H1 (cell line): ENCODE measurements at regions not wholly inside any gene's neighbourhood (a gene's known extent, or its start where the extent isn't known, plus 50 kb on each side); places are given as distances from the start of the nearest gene placed in this dataset.

Experiments used
- BACH1 ChIP-seq: IDR thresholded peaks from 2 replicates; pipeline ENCODE4 v1.6.1; 2012; ENCODE audit warnings: low read length, improper control_type of control experiment
- EP300 ChIP-seq, 2 experiments: IDR thresholded peaks; 1 replicate in 1 of 2; 2 replicates in 1 of 2; pipeline ENCODE4 v1.6.1; 2011 to 2012; ENCODE audit warnings: low read depth in 2 of 2, low read length in 2 of 2, mild to moderate bottlenecking in 2 of 2, borderline replicate concordance in 1 of 2, inconsistent platforms in 1 of 2, moderate library complexity in 1 of 2
- GABPA ChIP-seq: IDR thresholded peaks from 2 replicates; pipeline ENCODE4 v1.6.1; 2011; ENCODE audit warnings: mild to moderate bottlenecking, low read length, moderate library complexity, borderline replicate concordance; ENCODE audit not compliant: insufficient read depth
- HDAC6 ChIP-seq: IDR thresholded peaks from one replicate; pipeline ENCODE4 v1.7.1; 2012; ENCODE audit warnings: low read depth, mild to moderate bottlenecking, inconsistent platforms, low read length, moderate library complexity
- NANOG ChIP-seq: IDR thresholded peaks from 2 replicates; pipeline ENCODE4 v1.6.1; 2011; ENCODE audit warnings: low read length, low read depth, mild to moderate bottlenecking, inconsistent platforms; ENCODE audit not compliant: insufficient read depth, poor library complexity, severe bottlenecking
- POLR2AphosphoS5 ChIP-seq: IDR thresholded peaks from 2 replicates; pipeline ENCODE4 v1.6.1; 2011; ENCODE audit warnings: low read depth, low read length
- SUZ12 ChIP-seq: fragments of 200-600 bp; sonication (generic); IDR thresholded peaks from 2 replicates; pipeline ENCODE4 v1.6.1; 2012; ENCODE audit warnings: mild to moderate bottlenecking, inconsistent platforms, low read length, moderate library complexity, mixed read lengths
- TEAD4 ChIP-seq: IDR thresholded peaks from 2 replicates; pipeline ENCODE4 v1.6.1; 2012; ENCODE audit warnings: low read depth, low read length, inconsistent platforms, mixed read lengths
- ZNF274 ChIP-seq: IDR thresholded peaks from 2 replicates; pipeline ENCODE4 v1.7.0; 2012; ENCODE audit warnings: low read length, borderline replicate concordance; ENCODE audit errors: extremely low read depth
- TF ChIP-seq, protein P1 (sequence below): IDR thresholded peaks from 2 replicates; pipeline ENCODE4 v1.6.1; 2011; ENCODE audit warnings: low read length, improper control_type of control experiment
- TF ChIP-seq, protein P2 (sequence below), 3 experiments: IDR thresholded peaks; 1 replicate in 2 of 3; 2 replicates in 1 of 3; pipeline versions ENCODE4 v1.5.1 to v1.6.1; 2011; ENCODE audit warnings: low read length in 3 of 3, mild to moderate bottlenecking in 3 of 3, inconsistent platforms in 2 of 3, low read depth in 1 of 3, moderate library complexity in 1 of 3; ENCODE audit not compliant: insufficient read depth in 1 of 3; ENCODE audit errors: control extremely low read depth in 1 of 3
- TF ChIP-seq, protein P3 (sequence below): IDR thresholded peaks from 2 replicates; pipeline ENCODE4 v1.6.1; 2011; ENCODE audit warnings: low read depth, mild to moderate bottlenecking, low read length; ENCODE audit not compliant: insufficient read depth

GRCh38 chr3:99298661-99299060, 339.7 kb upstream of the COL8A1 start:
- TF ChIP-seq, protein P1, sequence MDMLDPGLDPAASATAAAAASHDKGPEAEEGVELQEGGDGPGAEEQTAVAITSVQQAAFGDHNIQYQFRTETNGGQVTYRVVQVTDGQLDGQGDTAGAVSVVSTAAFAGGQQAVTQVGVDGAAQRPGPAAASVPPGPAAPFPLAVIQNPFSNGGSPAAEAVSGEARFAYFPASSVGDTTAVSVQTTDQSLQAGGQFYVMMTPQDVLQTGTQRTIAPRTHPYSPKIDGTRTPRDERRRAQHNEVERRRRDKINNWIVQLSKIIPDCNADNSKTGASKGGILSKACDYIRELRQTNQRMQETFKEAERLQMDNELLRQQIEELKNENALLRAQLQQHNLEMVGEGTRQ: no peak
- TF ChIP-seq POLR2AphosphoS5 (no peak), TEAD4 (no peak), ZNF274 (no peak), EP300 (IDR thresholded peaks at IDR 0.05; ENCODE audit: borderline replicate concordance in 1 of 2, low read depth in 2 of 2, low read length in 2 of 2) (no peak), HDAC6 (no peak), GABPA (no peak), NANOG (no peak), SUZ12 (no peak), BACH1 (no peak)
- TF ChIP-seq, protein P2, sequence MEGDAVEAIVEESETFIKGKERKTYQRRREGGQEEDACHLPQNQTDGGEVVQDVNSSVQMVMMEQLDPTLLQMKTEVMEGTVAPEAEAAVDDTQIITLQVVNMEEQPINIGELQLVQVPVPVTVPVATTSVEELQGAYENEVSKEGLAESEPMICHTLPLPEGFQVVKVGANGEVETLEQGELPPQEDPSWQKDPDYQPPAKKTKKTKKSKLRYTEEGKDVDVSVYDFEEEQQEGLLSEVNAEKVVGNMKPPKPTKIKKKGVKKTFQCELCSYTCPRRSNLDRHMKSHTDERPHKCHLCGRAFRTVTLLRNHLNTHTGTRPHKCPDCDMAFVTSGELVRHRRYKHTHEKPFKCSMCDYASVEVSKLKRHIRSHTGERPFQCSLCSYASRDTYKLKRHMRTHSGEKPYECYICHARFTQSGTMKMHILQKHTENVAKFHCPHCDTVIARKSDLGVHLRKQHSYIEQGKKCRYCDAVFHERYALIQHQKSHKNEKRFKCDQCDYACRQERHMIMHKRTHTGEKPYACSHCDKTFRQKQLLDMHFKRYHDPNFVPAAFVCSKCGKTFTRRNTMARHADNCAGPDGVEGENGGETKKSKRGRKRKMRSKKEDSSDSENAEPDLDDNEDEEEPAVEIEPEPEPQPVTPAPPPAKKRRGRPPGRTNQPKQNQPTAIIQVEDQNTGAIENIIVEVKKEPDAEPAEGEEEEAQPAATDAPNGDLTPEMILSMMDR (IDR thresholded peaks at IDR 0.05; ENCODE audit: control extremely low read depth in 1 of 3, insufficient read depth in 1 of 3, low read depth in 1 of 3, low read length in 3 of 3): no peak
- TF ChIP-seq, protein P3, sequence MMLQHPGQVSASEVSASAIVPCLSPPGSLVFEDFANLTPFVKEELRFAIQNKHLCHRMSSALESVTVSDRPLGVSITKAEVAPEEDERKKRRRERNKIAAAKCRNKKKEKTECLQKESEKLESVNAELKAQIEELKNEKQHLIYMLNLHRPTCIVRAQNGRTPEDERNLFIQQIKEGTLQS: no peak
